Neural progenitor cell (in vitro differentiated cells): ENCODE measurements at regions not wholly inside any gene's neighbourhood (a gene's known extent, or its start where the extent isn't known, plus 50 kb on each side); places are given as distances from the start of the nearest gene placed in this dataset.

ENCODE experiments used
- CTCF ChIP-seq: fragments of 200-600 bp; sonication (generic); IDR thresholded peaks from 2 replicates; pipeline ENCODE4 v1.5.1; 2017; ENCODE audit warnings: antibody characterized with exemption, mild to moderate bottlenecking
- EZH2 ChIP-seq: fragments of 200-600 bp; sonication (generic); IDR thresholded peaks from 2 replicates; pipeline ENCODE4 v1.6.1; 2017; ENCODE audit warnings: antibody characterized with exemption, mild to moderate bottlenecking, moderate library complexity

DNA sequence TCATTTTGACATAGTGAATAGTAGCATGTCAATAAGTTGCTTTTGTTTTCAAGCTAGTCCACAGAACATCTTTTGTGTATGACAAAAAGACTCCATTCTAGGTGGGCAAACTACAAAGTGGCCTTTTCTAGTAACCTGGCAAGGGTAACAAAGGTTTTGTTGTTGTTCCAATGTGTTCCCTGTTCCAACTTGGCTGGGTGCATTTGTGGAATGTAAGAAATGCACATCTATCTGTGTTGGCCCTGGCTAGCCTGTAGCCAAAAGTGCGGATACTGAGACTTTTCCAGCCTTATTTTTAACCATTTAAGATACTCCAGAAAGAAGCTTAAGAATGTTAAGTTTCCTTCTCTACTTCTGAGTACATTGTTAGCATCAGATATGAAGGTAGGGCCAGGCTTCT is 118.7 kb upstream of the CHRDL1 start:
- TF ChIP-seq CTCF (no peak), EZH2 (no peak)
